HG03520 (cell line): ENCODE measurements at regions not wholly inside any gene's neighbourhood (a gene's known extent, or its start where the extent isn't known, plus 50 kb on each side); places are given as distances from the start of the nearest gene placed in this dataset.
"Not testable (repeated sequence)": the region's sequence is repeated elsewhere in the genome, so short reads cannot be mapped to it uniquely, and the experiment has no call there.

Experiments
- ATAC-seq: cut with Tn5 transposase; IDR thresholded peaks from one replicate; pipeline ENCODE4 v1.9.1; 2021; ENCODE audit warnings: mild to moderate bottlenecking, moderate library complexity; ENCODE audit not compliant: unreplicated experiment

DNA sequence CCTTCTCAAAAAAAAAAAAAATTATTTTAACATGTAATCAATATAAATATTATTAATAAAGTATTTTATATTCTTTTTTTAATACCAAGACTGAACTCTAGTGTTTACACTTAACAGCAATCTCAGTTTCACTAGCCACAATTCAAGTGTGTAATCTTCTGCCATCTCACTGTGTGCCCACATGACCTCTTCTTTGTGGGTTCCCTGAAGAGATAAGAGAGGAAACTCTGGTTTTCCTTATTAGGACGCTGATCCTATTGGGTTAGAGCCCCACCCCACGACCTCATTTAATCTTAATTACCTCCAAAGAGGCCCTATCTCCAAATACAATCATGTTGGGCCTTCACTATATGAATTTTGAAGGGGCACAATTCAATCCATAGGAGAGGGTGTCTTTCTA is 177.6 kb downstream of the STK31 start:
- no peak for ATAC-seq

DNA sequence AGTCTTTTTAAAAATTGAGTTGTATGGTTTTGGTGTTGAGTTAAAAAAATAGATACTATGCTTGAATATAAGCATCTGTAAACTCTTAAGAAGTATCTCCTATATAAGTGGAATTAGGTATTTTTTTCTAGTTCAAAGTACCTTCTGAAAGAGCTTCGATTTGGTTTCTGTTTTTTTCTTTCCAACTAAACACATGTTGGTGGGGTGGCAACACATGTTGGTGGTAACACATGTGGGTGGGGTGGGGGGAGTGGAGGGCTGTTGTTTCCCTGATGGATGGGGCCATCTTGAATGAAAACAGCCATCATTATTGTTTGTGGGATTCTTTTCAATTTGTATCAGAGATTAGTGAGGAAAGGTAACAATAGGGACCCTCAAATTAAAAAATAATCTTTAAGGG is 178.9 kb downstream of the STK31 start:
- no peak for ATAC-seq

DNA sequence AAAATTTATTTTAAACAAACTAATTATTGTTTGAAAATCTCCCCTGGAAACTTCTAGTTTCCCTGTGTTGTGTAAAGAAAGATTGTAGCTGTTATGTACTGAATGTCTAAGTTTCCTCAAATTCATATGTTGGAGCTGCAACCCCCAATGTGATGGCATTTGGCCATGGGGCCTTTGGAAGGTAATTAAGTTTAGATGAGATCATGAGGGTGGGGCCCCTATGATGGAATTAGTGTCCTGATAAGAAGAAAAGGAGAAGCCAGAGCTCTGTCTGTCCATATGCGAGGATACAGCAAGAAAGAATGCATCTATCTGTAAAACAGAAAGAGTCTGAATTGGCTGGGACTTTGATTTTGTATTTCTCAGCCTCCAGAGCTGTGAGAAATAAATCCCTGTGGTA is 179.5 kb downstream of the STK31 start:
- ATAC-seq, result no peak

DNA sequence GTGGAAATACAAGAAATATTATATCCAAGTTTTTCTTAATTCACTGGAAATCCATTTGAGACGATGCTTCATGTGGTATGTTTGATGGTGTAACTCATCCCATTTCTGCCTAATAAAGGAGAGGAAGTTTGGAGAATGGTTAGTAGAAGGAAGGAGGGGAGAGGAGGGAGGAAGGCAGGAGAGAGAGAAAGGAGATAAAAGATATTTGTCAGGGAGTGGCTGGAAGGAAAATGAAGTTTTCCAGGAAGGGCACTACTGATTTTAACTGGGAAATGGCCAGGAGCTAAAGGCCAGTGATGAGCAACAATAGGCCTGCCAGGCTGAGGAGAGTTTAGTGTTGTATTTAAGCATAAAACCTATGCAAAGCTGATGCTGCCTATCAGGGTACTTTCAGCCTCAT is 182.0 kb downstream of the STK31 start:
- no peak for ATAC-seq

DNA sequence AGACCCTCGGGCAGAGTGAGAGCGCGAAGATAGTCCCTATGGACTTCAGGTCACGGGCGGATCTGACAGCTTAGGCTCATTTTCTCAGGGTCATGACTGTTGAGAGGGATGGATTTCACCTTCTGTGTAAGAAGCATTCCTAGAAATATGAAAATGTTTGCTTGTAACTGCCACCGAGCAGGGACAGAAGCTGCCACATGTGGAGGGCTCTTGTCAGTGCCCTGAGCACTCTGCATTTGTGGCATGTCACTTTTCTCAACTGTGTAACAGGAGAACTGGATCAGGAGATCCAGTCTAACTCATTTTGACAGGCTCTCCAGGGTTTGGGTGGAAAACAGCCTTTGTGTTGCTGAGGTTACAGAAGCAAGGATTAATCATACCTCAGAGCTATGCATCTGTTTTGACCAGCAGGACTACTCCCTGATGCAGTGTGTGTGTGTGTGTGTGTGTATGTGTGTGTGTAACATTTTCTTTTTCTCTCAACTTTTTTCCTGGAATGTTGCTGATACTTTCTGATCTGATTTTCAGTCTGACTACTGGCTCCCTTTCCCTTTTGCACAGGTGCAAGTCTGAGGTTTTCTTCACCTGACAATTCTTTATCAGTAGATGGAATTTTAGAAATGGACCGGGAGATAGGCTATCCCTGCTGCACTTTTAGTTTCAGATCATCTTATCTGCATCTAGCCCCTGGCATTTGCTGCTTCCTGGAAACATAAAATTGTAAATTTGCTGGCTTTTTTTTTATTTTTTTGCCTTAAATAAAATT is 183.3 kb downstream of the STK31 start:
- ATAC-seq, result no peak

DNA sequence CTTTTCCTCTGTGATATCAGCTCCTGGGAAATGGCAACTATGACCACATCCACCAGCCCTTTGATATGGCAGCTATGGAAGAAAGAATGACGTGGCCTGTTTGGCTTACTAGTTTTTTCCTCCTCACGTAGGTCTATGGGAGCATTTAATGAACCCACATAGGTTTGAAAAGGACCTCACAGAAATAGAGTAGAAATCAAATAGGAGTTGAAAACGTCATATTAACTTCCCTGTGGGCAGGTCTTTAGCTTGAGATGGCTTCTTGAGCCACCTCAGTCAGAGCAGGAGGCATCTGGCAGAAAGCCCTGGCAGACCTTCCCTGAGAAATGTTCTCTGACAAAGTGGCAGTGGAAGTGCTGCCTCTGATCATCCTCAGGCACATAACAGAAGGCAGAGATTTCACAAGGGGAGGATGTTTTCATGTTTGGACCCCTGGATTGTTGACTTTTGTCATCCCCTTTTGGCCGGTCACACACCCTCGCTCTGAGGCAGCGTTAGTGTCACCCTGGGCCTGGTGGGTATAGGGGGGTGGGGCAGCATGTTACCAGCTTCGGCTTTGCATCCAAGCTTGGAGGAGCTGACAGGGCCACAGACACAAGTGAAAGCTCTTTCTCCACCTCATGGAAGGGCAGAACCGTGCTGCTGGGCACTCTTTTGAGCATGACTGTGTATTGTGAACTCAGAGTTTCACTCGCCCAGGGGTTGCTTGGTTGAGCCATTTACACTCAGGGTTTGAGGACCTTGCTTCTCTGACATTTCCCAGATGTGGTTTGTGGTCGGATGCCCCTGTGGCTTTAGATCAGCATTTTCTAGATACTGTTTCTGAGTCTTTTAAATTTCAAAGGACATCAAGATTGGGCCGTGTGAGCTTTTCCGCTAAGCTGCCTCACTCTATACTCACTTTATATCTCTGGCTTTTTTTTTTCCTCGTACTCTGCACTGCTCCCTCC is 184.2 kb downstream of the STK31 start:
- ATAC-seq, result no peak

DNA sequence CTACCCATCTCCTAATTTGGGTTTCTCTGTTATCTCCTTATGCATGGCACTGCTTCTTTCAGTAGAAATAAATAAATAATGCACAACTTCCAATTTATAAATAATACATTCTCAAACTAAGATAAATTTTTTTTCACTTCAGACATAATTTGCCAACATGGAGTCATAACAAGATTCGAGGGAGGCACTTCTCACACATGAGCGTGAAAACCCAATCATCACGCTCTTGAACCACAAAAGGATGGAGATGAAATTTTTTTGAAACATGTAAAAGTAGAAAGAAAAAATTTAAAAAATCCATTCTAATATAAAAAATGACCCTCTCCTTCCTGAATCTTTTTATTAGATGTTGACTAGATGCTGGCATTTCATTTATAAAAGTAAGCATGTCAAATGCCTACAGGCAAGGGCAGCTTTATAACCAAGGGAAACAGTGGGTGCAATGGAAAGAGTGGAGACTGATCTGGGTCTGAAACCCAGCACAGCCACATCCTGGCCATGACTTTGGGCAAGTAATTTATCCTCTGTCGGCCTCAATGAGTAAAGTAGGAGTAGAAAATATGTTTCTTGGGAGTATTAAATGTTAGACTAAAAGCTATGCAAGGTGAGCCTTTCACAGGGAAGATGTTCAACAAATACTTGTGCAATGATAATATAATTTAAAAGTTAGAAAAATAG is 185.0 kb downstream of the STK31 start:
- ATAC-seq, result no peak

DNA sequence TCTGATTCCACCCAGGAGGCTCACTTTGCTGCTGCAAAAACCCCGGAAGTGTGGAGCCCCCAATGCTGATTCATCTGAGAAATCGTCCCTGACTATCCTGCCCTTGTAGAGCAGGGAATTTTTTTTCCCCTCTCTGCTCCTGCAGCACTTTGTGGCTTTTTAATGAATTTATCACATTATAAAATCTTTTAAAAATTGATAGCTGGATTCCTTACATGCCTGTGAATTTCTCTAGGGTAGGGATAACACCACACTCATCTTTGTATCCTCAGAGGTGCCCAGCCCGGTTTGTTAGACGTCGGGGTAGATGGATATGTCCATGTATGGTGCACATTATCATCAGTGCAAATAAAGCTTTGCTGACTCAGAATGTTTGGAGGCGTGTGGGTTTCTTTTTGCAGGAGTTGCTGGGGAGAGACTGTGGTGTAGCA is 185.7 kb downstream of the STK31 start:
- no peak for ATAC-seq

DNA sequence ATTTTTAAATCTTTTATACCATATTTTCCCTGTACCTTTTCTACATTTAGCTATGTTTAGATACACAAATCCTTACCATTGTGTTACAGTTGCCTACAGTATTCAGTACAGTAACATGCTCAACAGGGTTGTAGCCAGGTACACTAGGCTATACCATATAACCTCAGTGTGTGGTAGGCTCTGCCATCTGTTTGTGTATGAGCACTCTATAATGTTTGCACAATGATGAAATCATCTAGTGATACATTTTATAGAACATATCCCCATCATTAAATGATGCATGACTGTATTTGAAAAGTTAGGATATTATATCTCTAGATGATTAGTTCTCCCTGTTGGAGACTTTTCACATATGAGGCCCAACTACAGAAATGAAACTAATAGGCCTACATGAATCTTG is 188.6 kb downstream of the STK31 start:
- ATAC-seq, result no peak

DNA sequence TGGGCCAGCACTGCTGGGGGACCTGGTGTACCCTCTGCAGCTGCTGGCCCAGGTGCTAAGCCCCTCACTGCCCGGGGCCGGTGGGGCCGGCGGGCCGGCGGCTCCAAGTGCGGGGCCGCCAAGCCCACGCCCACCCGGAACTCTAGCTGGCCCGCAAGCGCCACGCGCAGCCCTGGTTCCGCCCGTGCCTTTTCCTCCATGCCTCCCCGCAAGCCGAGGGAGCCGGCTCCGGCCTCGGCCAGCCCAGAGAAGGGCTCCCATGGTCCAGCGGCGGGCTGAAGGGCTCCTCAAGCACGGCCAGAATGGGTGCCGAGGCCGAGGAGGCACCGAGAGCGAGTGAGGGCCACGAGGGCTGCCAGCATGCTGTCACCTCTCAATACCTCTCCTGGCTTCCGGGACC is 194.9 kb downstream of the STK31 start:
- ATAC-seq, result not testable (repeated sequence)

DNA sequence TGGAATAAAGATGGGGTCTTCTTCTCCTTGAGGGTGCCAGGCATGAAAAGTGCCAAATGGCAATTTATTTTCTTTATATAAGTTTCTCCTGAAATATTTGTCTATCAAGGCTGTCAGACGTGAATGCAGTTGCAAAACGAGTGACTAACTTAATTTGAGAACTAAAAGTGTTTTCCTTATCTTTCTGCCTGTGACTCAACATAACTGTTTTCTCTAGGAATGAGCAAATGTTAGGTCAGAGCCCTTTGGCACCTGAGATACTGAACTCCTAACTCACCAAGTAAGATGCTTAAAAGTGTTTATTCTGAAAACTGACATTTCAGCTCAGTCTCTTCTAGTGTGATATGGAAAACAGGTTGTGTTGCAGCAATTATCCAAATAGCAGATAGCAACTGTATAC is 197.0 kb downstream of the STK31 start:
- no peak for ATAC-seq

DNA sequence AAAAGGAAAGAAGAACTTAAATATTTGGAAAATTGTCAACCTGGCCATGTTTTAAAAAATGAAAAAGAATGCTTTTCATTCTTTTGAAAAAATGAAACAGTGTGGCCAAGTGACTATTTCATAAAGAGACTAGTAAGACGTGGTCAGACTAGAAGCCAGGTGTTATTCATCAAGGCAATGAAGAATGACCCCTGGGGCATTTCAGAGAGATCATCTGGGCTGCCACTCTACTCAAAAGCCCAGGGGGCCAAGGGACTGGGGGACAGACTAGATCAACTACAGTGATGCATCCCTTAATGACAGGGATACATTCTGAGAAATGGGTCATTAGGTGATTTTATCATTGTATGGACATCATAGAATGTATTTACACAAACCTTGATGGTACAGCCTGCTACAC is 199.4 kb downstream of the STK31 start:
- no peak for ATAC-seq

DNA sequence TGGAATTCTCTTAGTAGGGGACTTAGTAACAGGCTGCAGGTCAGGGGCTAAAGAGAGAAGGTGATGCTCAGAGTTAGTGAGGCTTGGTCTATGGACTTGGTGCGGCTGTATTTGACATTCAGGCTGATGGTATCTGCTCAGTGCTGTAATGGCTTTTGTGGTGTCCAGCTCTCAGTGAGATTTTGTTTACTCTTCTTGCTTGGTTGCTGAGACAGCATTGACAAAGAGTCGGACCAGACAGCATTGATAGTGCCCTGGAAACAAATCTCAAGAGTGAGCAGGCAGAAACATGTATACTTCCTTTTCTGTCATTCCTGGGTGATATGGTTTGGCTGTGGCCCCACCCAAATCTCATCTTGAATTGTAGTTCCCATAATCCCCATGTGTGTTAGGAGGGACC is 202.0 kb downstream of the STK31 start:
- ATAC-seq, result no peak

DNA sequence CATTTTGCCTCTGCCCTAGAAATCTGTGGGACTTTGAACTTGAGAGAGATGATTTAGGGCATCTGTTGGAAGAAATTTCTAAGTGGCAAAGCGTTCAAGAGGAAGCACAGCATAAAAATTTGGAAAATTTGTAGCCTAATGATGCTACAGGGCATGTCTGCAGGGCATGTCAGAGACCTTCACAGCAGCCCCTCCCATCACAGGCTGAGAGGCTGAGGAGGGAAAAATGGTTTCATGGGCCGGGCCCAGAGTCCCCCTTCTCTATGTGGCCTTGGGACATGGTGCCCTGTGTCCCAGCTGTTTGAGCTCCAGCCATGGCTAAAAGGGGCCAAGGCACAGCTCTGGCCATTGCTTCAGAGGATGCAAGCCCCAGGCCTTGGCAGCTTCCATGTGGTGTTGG is 203.0 kb downstream of the STK31 start:
- ATAC-seq, result no peak

DNA sequence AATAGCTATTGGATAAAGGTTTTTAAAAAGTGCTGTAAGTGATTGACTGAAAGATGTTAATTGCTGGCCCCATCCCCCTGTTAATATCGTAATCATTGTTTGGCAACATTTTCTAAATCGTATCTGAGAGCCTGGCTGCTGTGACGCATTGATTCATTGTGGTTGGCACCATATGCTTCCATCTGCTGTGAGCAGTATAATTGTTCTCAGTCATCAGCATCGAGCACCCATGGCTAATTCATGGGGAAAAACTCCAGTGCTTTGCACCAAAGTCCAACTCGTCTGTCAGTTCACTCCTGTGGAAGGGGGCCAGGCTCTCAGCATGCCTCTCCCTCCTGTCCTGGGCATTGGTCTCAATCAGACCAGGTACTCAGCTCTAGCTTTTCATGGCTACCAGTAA is 205.2 kb downstream of the STK31 start:
- ATAC-seq, result no peak

DNA sequence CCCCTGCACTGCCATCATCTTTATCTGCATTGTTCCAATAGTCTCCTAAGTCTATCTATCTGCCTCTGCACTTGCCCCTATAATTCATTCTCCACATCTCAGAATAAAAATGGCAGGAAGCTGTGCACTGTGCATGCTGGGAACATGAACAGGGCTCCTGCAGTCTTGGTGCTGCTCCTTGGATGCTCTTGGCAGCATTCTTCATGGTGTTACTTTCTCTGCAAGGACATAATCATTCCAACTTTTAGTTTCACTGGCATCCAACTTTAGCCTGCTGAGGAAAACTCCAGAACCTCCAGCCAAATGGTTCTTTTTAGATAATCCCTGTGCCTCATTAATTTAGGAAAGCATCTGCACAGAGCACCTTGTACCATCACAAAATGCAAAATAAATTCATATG is 208.3 kb downstream of the STK31 start:
- no peak for ATAC-seq

DNA sequence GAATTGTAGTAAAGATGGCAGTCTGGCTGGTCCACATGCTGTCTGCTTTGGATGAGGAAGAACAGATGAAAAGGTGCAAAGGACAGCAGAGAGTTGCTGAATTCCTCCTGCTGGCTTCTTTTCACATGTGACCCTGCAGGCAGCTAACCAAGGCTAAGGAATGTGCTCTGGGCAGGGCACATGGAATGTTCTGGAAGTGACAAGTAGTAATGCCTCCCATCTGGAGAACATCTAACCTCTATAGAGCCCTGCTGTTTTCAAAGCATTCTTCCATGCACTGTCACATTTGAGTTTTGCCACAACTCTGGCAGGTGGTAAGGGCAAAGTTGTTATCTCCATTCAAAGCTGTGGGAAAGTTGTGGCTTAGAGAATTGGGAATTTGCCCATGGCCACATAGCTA is 208.8 kb downstream of the STK31 start:
- ATAC-seq, result no peak

DNA sequence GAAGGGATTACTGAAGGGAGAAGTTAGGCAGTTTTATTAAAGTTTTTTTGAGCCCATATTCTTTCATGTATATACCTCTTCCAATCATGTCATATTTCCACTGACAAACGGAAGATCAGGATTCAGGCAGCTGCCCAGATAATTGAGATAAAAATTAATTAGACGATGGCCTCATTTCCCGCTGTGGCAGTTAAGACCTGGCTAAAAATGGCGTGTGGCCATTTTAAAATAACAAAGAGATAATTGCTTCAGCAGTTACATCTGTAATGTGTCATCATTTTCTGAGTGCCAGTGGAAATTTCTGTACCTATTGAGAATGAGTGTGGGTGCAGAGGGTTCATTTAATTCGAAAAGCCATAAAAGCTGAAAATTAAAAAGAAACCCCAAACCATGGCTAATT is 215.1 kb downstream of the STK31 start:
- no peak for ATAC-seq

DNA sequence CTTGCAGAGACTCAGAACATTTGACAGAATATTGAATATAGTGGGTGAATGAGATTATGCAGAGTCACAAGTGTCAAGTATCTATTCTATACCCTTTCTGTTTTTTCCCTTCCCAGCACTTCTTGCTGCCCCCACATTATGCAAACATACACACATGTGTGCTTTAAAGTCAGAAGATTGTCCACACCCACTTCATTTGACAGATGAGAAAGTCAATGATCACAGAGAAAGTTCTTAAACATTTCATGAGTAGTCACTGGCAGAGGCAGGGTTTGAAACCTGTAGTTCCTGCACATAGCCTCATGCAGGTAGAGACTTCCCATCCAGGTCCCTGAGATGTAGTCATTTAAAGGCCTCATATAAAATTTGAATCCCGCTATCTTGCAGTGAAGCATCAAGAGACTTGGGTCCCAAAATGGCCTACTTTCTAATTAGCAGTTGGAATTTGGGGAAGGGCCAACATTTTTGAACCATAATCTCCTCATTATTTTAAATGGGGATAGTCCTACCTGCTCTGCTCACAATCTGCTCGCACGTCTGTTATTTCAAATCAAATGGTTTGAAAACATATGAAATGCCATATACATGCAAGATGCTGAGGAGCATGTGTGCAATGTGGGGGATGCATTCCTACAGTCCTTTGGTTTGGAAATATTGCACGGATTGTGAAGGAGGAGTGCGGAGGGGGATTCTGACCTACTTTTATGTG is 217.8 kb downstream of the STK31 start:
- ATAC-seq, result no peak

DNA sequence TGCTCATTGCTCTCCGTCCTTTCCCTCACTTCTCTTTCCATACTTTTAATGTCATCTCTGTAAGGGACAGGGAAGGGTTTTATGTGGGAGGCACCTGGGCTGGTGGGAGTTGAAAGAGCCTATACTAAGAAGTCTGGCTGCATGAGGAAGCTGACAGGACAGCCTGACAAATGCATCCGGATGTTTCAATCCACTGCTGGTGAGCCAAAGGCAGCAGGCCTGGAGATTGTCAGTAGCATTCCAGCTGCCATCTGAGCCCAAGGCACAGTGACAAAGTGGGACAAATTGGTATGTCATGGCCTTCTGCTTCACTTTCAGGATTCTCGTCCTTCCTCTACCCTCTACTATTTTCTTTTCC is 218.4 kb downstream of the STK31 start:
- no peak for ATAC-seq

DNA sequence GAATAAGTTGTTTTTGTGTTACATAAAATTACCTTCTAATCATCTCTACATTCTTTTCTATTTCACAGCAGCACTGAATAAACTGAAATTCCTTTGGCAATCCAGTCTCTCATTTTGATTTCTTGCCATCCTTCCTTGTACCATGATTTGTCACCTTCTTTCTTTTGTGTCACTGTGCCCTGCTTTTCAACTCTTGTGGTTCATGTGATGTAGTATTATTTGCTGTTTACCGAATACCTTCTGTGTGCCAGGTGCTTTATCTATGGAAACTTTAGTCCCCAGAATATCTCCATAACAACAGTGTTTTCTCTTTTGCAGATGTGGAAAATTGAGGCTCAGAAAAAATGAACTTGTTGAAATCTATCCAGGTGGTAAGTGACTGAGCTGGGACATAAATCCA is 220.3 kb downstream of the STK31 start:
- ATAC-seq, result no peak
